OCI-LY1 (cell line): ENCODE measurements at regions not wholly inside any gene's neighbourhood (a gene's known extent, or its start where the extent isn't known, plus 50 kb on each side); places are given as distances from the start of the nearest gene placed in this dataset.

ENCODE experiments used
- H2AFZ ChIP-seq: fragments of 200-600 bp; sonication (generic), shearing (Covaris generic); 2 replicates; pipeline ENCODE4 v1.6.0; 2014; ENCODE audit warnings: antibody characterized with exemption, mild to moderate bottlenecking, low read length
- H3F3A ChIP-seq: fragments of 200-600 bp; sonication (generic), shearing (Covaris generic); 2 replicates; pipeline ENCODE4 v1.6.0; 2014; ENCODE audit warnings: mild to moderate bottlenecking, antibody characterized with exemption, low read length, moderate library complexity; ENCODE audit not compliant: insufficient read depth
- H3K27ac ChIP-seq: fragments of 200-600 bp; sonication (generic); 2 replicates; pipeline ENCODE4 v1.5.1; 2014; ENCODE audit warnings: low read length, mixed run types, mild to moderate bottlenecking, low read depth; ENCODE audit not compliant: poor library complexity, severe bottlenecking
- H3K27me3 ChIP-seq: fragments of 200-600 bp; sonication (generic); 2 replicates; pipeline ENCODE4 v1.6.0; 2014; ENCODE audit warnings: antibody characterized with exemption, mild to moderate bottlenecking, low read length, moderate library complexity; ENCODE audit not compliant: insufficient read depth
- H3K36me3 ChIP-seq: fragments of 200-600 bp; sonication (generic); 2 replicates; pipeline ENCODE4 v1.6.1; 2014; ENCODE audit warnings: mild to moderate bottlenecking, antibody characterized with exemption, low read length, moderate library complexity, mixed read lengths; ENCODE audit not compliant: insufficient read depth
- H3K4me1 ChIP-seq: fragments of 200-600 bp; sonication (generic); 2 replicates; pipeline ENCODE4 v1.5.1; 2014; ENCODE audit warnings: mild to moderate bottlenecking, low read length, moderate library complexity; ENCODE audit not compliant: insufficient read depth, severe bottlenecking
- H3K4me2 ChIP-seq: fragments of 200-600 bp; sonication (generic), shearing (Covaris generic); 2 replicates; pipeline ENCODE4 v1.6.1; 2014; ENCODE audit warnings: low read length
- H3K4me3 ChIP-seq: fragments of 200-600 bp; sonication (generic); 2 replicates; pipeline ENCODE4 v1.5.1; 2014; ENCODE audit warnings: low read length, low read depth, mild to moderate bottlenecking, mixed read lengths; ENCODE audit not compliant: poor library complexity, severe bottlenecking
- H3K79me2 ChIP-seq: fragments of 200-600 bp; shearing (Covaris generic); 2 replicates; pipeline ENCODE4 v1.6.1; 2016; ENCODE audit warnings: mixed run types, low read length, mixed read lengths; ENCODE audit not compliant: insufficient read depth
- H3K9ac ChIP-seq: fragments of 200-600 bp; sonication (generic), shearing (Covaris generic); 2 replicates; pipeline ENCODE4 v1.6.1; 2014; ENCODE audit warnings: mild to moderate bottlenecking, low read length, mixed read lengths
- H3K9me2 ChIP-seq: fragments of 200-600 bp; sonication (generic), shearing (Covaris generic); 2 replicates; pipeline ENCODE4 v1.6.1; 2014; ENCODE audit warnings: low read depth, mild to moderate bottlenecking, low read length, mixed read lengths
- H3K9me3 ChIP-seq: fragments of 200-600 bp; shearing (Covaris generic); 2 replicates; pipeline ENCODE4 v1.6.1; 2014; ENCODE audit warnings: low read length, mixed read lengths
- H4K20me1 ChIP-seq: fragments of 200-600 bp; sonication (generic), shearing (Covaris generic); 2 replicates; pipeline ENCODE4 v1.6.0; 2016; ENCODE audit warnings: mild to moderate bottlenecking, low read length; ENCODE audit not compliant: insufficient read depth
- CTCF ChIP-seq: fragments of 200-600 bp; sonication (generic), shearing (Covaris generic); IDR thresholded peaks from 2 replicates; pipeline ENCODE4 v1.5.1; 2017; ENCODE audit warnings: mild to moderate bottlenecking, antibody characterized with exemption, low read length, moderate library complexity, mixed read lengths
- EZH2 ChIP-seq: fragments of 200-600 bp; sonication (generic), shearing (Covaris generic); IDR thresholded peaks from 2 replicates; pipeline ENCODE4 v1.8.0; 2017; ENCODE audit warnings: borderline replicate concordance, mixed run types, mild to moderate bottlenecking, antibody characterized with exemption, low read length, moderate library complexity, mixed read lengths

- Histone ChIP-seq H3K4me1 (no peaks in the 10 kb centered on the region), H3K79me2 (no peaks in the 10 kb centered on the region), H3K4me2 (no peak overlapping the region), H3K9me3 (no peaks in the 10 kb centered on the region), H3K27me3 (no peaks in the 10 kb centered on the region), H4K20me1 (no peaks in the 10 kb centered on the region), H3K36me3 (no peaks in the 10 kb centered on the region), H3K4me3 (no peak overlapping the region), H3K9ac (no peak overlapping the region), H2AFZ (no peak overlapping the region), H3K27ac (no peak overlapping the region), H3F3A (no peaks in the 10 kb centered on the region), H3K9me2 (no peaks in the 10 kb centered on the region)
- TF ChIP-seq CTCF (no peak), EZH2 (no peak)
These were observed 523.6 kb upstream of the MCTP2 start for GRCh38 chr15:93707751-93708150.

- no peaks in the 10 kb centered on the region for H3K27me3 ChIP-seq
- H3K36me3 ChIP-seq, result no peaks in the 10 kb centered on the region
- H3K9ac ChIP-seq, result no peak overlapping the region
- H4K20me1 ChIP-seq, result no peaks in the 10 kb centered on the region
- no peaks in the 10 kb centered on the region for H3K9me2 ChIP-seq
- no peaks in the 10 kb centered on the region for H3K9me3 ChIP-seq
- H3K4me2 ChIP-seq, result no peak overlapping the region
- no peaks in the 10 kb centered on the region for H3F3A ChIP-seq
- H2AFZ ChIP-seq, result no peak overlapping the region
- no peak for TF ChIP-seq CTCF
- no peaks in the 10 kb centered on the region for H3K79me2 ChIP-seq
- no peak overlapping the region for H3K27ac ChIP-seq
- no peak overlapping the region for H3K4me3 ChIP-seq
- no peaks in the 10 kb centered on the region for H3K4me1 ChIP-seq
These were observed 524.7 kb upstream of the MCTP2 start for GRCh38 chr15:93706495-93707292.

GRCh38 chr15:93705753-93706455 lies 525.5 kb upstream of the MCTP2 start:
- H3K27me3 ChIP-seq, result no peaks in the 10 kb centered on the region
- H3K9me3 ChIP-seq, result no peaks in the 10 kb centered on the region
- H2AFZ ChIP-seq, result no peak overlapping the region
- H3F3A ChIP-seq, result no peaks in the 10 kb centered on the region
- no peak overlapping the region for H3K27ac ChIP-seq
- no peaks in the 10 kb centered on the region for H3K36me3 ChIP-seq
- H3K79me2 ChIP-seq, result no peaks in the 10 kb centered on the region
- no peaks in the 10 kb centered on the region for H3K4me1 ChIP-seq
- H4K20me1 ChIP-seq, result no peaks in the 10 kb centered on the region
- no peak overlapping the region for H3K4me3 ChIP-seq
- no peaks in the 10 kb centered on the region for H3K9me2 ChIP-seq
- no peak overlapping the region for H3K4me2 ChIP-seq
- TF ChIP-seq CTCF (no peak), EZH2 (no peak)
- no peak overlapping the region for H3K9ac ChIP-seq
